ENCODE measurements at regions not wholly inside any gene's neighbourhood (a gene's known extent, or its start where the extent isn't known, plus 50 kb on each side); places are given as distances from the start of the nearest gene placed in this dataset.
"Not testable (repeated sequence)": the region's sequence is repeated elsewhere in the genome, so short reads cannot be mapped to it uniquely, and the experiment has no call there.

DNA sequence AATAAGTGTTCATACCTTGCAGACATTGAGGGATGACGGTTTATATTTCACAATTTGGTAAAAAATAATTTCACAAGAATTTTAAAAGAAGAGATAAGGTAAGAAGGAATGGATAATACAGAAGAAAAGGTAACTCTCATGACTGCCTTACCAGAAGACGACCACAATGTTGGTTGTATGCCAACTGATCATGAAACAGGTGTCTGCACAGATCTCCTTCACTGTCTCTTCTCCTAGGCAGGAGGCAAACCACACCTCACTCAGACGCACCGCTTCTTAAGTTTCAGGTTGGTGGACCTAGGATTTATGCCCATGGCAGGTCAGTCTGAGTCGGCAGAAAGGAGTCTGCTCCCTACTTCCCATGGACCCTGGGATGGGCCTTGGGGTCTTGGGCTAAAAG, 177.2 kb downstream of the VSIG4 start:
- no peak for TF ChIP-seq EZH2 (IDR thresholded peaks at IDR 0.05; ENCODE audit: borderline replicate concordance, low read depth, low read length, severe bottlenecking)
- TF ChIP-seq, protein P1, sequence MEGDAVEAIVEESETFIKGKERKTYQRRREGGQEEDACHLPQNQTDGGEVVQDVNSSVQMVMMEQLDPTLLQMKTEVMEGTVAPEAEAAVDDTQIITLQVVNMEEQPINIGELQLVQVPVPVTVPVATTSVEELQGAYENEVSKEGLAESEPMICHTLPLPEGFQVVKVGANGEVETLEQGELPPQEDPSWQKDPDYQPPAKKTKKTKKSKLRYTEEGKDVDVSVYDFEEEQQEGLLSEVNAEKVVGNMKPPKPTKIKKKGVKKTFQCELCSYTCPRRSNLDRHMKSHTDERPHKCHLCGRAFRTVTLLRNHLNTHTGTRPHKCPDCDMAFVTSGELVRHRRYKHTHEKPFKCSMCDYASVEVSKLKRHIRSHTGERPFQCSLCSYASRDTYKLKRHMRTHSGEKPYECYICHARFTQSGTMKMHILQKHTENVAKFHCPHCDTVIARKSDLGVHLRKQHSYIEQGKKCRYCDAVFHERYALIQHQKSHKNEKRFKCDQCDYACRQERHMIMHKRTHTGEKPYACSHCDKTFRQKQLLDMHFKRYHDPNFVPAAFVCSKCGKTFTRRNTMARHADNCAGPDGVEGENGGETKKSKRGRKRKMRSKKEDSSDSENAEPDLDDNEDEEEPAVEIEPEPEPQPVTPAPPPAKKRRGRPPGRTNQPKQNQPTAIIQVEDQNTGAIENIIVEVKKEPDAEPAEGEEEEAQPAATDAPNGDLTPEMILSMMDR (IDR thresholded peaks at IDR 0.05; ENCODE audit: borderline replicate concordance, extremely low read depth, low read length, poor library complexity, severe bottlenecking): no peak
- DNase-seq: no peak
- Histone ChIP-seq H3K27me3 (ENCODE audit: insufficient read depth, low read length, poor library complexity) (no peaks in the 10 kb centered on the region), H3K9me3 (ENCODE audit: insufficient read depth, low read length, severe bottlenecking) (no peaks in the 10 kb centered on the region), H3K79me2 (ENCODE audit: insufficient read depth, low read length) (no peaks in the 10 kb centered on the region), H3K9ac (ENCODE audit: low read depth, low read length) (no peak overlapping the region), H3K4me3 (ENCODE audit: low read depth in 1 of 2, low read length in 2 of 2) (no peak overlapping the region), H3K27ac (ENCODE audit: low read length) (peak overlapping the region; percentile 26; the same call in 1 of the 2 replicates), H3K4me1 (ENCODE audit: insufficient read depth, low read length) (peaks cover 25% of the 10 kb centered on the region), H4K20me1 (ENCODE audit: insufficient read depth, low read length) (no peaks in the 10 kb centered on the region), H3K4me2 (ENCODE audit: insufficient read depth, low read length) (no peak overlapping the region), H2AFZ (ENCODE audit: low read depth, low read length) (no peak overlapping the region), H3K36me3 (ENCODE audit: insufficient read depth, low read length) (no peaks in the 10 kb centered on the region)
- ATAC-seq (ENCODE audit: insufficient read depth, low read depth): peak; percentile 57; the same call in 1 of the 3 replicates

DNA sequence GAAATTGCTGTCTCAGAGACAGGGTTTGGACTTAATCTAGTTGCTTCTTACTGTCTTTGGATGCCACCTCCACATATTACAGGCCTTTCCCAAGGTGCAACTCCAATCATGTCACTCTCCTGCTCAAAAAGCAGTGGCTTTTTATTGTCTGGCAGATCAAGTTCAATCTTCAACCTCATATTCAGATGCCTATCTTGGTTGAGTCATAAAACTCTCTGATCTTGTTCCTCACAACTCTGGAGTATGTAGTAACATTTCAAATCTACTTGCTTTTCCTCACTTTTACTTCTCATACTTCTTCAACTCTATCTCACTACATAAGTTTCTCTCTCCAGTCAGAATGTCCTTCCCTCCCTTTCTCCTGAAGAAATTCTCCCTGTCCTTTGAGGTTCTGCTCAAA, 180.6 kb downstream of the VSIG4 start:
- H3K4me3 ChIP-seq (ENCODE audit: low read depth in 1 of 2, low read length in 2 of 2): no peak overlapping the region
- H3K9me3 ChIP-seq (ENCODE audit: insufficient read depth, low read length, severe bottlenecking): no peaks in the 10 kb centered on the region
- H3K27ac ChIP-seq (ENCODE audit: low read length): no peak overlapping the region
- no peaks in the 10 kb centered on the region for H4K20me1 ChIP-seq (ENCODE audit: insufficient read depth, low read length)
- no peak overlapping the region for H3K9ac ChIP-seq (ENCODE audit: low read depth, low read length)
- H3K4me2 ChIP-seq (ENCODE audit: insufficient read depth, low read length): no peak overlapping the region
- no peaks in the 10 kb centered on the region for H3K36me3 ChIP-seq (ENCODE audit: insufficient read depth, low read length)
- no peaks in the 10 kb centered on the region for H3K79me2 ChIP-seq (ENCODE audit: insufficient read depth, low read length)
- DNase-seq (no peak), ATAC-seq (ENCODE audit: insufficient read depth, low read depth) (no peak; the same call in 2 of the 3 replicates)
- peaks cover 13% of the 10 kb centered on the region for H3K4me1 ChIP-seq (ENCODE audit: insufficient read depth, low read length)
- TF ChIP-seq, protein P1 (IDR thresholded peaks at IDR 0.05; ENCODE audit: borderline replicate concordance, extremely low read depth, low read length, poor library complexity, severe bottlenecking): no peak
- no peak for TF ChIP-seq EZH2 (IDR thresholded peaks at IDR 0.05; ENCODE audit: borderline replicate concordance, low read depth, low read length, severe bottlenecking)
- H3K27me3 ChIP-seq (ENCODE audit: insufficient read depth, low read length, poor library complexity): no peaks in the 10 kb centered on the region
- no peak overlapping the region for H2AFZ ChIP-seq (ENCODE audit: low read depth, low read length)

DNA sequence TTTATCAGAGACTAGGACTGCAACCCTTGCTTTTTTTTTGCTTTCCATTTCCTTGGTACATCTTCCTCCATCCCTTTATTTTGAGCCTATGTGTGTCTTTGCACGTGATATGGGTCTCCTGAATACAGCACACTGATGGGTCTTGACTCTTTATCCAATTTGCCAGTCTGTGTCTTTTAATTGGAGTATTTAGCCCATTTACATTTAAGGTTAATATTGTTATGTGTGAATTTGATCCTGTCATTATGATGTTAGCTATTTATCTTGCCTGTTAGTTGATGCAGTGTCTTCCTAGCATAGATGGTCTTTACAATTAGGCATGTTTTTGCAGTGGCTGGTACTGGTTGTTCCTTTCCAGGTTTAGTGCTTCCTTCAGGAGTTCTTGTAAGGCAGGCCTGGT, 185.4 kb downstream of the VSIG4 start:
- not testable (repeated sequence) for H3K79me2 ChIP-seq (ENCODE audit: insufficient read depth, low read length); ATAC-seq (ENCODE audit: insufficient read depth, low read depth); H3K4me1 ChIP-seq (ENCODE audit: insufficient read depth, low read length); H4K20me1 ChIP-seq (ENCODE audit: insufficient read depth, low read length); H3K9me3 ChIP-seq (ENCODE audit: insufficient read depth, low read length, severe bottlenecking); H2AFZ ChIP-seq (ENCODE audit: low read depth, low read length); H3K36me3 ChIP-seq (ENCODE audit: insufficient read depth, low read length); H3K27me3 ChIP-seq (ENCODE audit: insufficient read depth, low read length, poor library complexity); H3K4me3 ChIP-seq (ENCODE audit: low read depth in 1 of 2, low read length in 2 of 2); H3K9ac ChIP-seq (ENCODE audit: low read depth, low read length); H3K4me2 ChIP-seq (ENCODE audit: insufficient read depth, low read length); DNase-seq; H3K27ac ChIP-seq (ENCODE audit: low read length)

DNA sequence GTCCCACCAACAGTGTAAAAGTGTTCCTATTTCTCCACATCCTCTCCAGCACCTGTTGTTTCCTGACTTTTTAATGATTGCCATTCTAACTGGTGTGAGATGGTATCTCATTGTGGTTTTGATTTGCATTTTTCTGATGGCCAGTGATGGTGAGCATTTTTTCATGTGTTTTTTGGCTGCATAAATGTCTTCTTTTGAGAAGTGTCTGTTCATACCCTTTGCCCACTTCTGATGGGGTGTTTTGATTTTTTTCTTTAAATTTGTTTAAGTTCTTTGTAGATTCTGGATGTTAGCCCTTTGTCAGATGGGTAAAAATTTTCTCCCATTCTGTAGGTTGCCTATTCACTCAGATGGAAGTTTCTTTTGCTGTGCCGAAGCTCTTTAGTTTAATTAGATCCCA, 183.9 kb downstream of the MSN start:
- not testable (repeated sequence) for H3K9me3 ChIP-seq (ENCODE audit: insufficient read depth, low read length, severe bottlenecking); H3K27ac ChIP-seq (ENCODE audit: low read length); ATAC-seq (ENCODE audit: insufficient read depth, low read depth); H3K27me3 ChIP-seq (ENCODE audit: insufficient read depth, low read length, poor library complexity); H4K20me1 ChIP-seq (ENCODE audit: insufficient read depth, low read length); H3K9ac ChIP-seq (ENCODE audit: low read depth, low read length); H3K4me1 ChIP-seq (ENCODE audit: insufficient read depth, low read length); H3K79me2 ChIP-seq (ENCODE audit: insufficient read depth, low read length); H3K36me3 ChIP-seq (ENCODE audit: insufficient read depth, low read length); H3K4me2 ChIP-seq (ENCODE audit: insufficient read depth, low read length); H3K4me3 ChIP-seq (ENCODE audit: low read depth in 1 of 2, low read length in 2 of 2); DNase-seq; H2AFZ ChIP-seq (ENCODE audit: low read depth, low read length)

DNA sequence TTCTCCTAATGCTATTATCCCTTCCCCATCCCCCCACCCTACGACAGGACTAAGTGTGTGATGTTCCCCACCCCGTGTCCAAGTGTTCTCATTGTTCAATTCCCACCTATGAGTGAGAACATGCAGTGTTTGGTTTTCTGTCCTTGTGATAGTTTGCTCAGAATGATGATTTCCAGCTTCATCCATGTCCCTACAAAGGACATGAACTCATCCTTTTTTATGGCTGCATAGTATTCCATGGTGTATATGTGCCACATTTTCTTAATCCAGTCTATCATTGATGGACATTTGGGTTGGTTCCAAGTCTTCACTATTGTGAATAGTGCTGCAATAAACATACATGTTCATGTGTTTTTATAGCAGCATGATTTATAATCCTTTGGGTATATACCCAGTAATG, 183.4 kb downstream of the MSN start:
- H3K9me3 ChIP-seq (ENCODE audit: insufficient read depth, low read length, severe bottlenecking); H3K4me1 ChIP-seq (ENCODE audit: insufficient read depth, low read length): not testable (repeated sequence)

More for the DNA sequence above, 183.4 kb downstream of the MSN start:
- not testable (repeated sequence) for ATAC-seq (ENCODE audit: insufficient read depth, low read depth); H2AFZ ChIP-seq (ENCODE audit: low read depth, low read length); H3K79me2 ChIP-seq (ENCODE audit: insufficient read depth, low read length); H4K20me1 ChIP-seq (ENCODE audit: insufficient read depth, low read length); H3K27me3 ChIP-seq (ENCODE audit: insufficient read depth, low read length, poor library complexity); DNase-seq; H3K27ac ChIP-seq (ENCODE audit: low read length); H3K4me3 ChIP-seq (ENCODE audit: low read depth in 1 of 2, low read length in 2 of 2); H3K9ac ChIP-seq (ENCODE audit: low read depth, low read length); H3K36me3 ChIP-seq (ENCODE audit: insufficient read depth, low read length); H3K4me2 ChIP-seq (ENCODE audit: insufficient read depth, low read length)
